ENCODE measurements at regions not wholly inside any gene's neighbourhood (a gene's known extent, or its start where the extent isn't known, plus 50 kb on each side); places are given as distances from the start of the nearest gene placed in this dataset.

GRCh38 chr9:27853529-27853928, 280.2 kb upstream of the C9orf72 start:
- no peak for TF ChIP-seq POLR2AphosphoS5 (IDR thresholded peaks at IDR 0.05)
- TF ChIP-seq CTCF (IDR thresholded peaks at IDR 0.05): no peak
- TF ChIP-seq EP300 (IDR thresholded peaks at IDR 0.05): no peak
- TF ChIP-seq POLR2A (IDR thresholded peaks at IDR 0.05; ENCODE audit: low read depth): no peak
- Histone ChIP-seq H3K9me3 (no peaks in the 10 kb centered on the region), H3K27me3 (no peaks in the 10 kb centered on the region), H3K27ac (replicated peaks in 1 of 4) (no peak overlapping the region), H3K4me1 (no peaks in the 10 kb centered on the region), H3K36me3 (no peaks in the 10 kb centered on the region), H3K4me3 (no peak overlapping the region)
- no peak for DNase-seq (ENCODE audit: extremely low spot score)
- 81% methylated on average over 6 of the region's 6 CpGs for WGBS
- intact Hi-C loops (cut with DNase I): no loop called here

- H3K27ac ChIP-seq (replicated peaks in 1 of 4): no peak overlapping the region
- no peaks in the 10 kb centered on the region for H3K9me3 ChIP-seq
- H3K4me1 ChIP-seq: no peaks in the 10 kb centered on the region
- no peaks in the 10 kb centered on the region for H3K36me3 ChIP-seq
- WGBS: 75% methylated on average over 2 of the region's 2 CpGs
- no peaks in the 10 kb centered on the region for H3K27me3 ChIP-seq
- H3K4me3 ChIP-seq: no peak overlapping the region
- no peak for DNase-seq (ENCODE audit: extremely low spot score)
- TF ChIP-seq POLR2A (IDR thresholded peaks at IDR 0.05; ENCODE audit: low read depth): no peak
- TF ChIP-seq EP300 (IDR thresholded peaks at IDR 0.05): no peak
- TF ChIP-seq CTCF (IDR thresholded peaks at IDR 0.05): no peak
- no peak for TF ChIP-seq POLR2AphosphoS5 (IDR thresholded peaks at IDR 0.05)
- intact Hi-C loops (cut with DNase I): no loop called here
Measured at GRCh38 chr9:27856054-27856453, 282.8 kb upstream of the C9orf72 start.

GRCh38 chr9:27856748-27857147, 283.5 kb upstream of the C9orf72 start:
- intact Hi-C loops (cut with DNase I): no loop called here
- H3K27ac ChIP-seq (replicated peaks in 1 of 4): no peak overlapping the region
- WGBS: 85% methylated on average over 1 of the region's 1 CpG

GRCh38 chr9:27861887-27862286, 288.6 kb upstream of the C9orf72 start:
- Histone ChIP-seq H3K36me3 (no peaks in the 10 kb centered on the region), H3K4me1 (peaks cover 0 to 12% (median 6%) of the 10 kb centered on the region in 4 donors), H3K4me3 (no peak overlapping the region), H3K27me3 (no peaks in the 10 kb centered on the region), H3K27ac (replicated peaks in 1 of 4) (no peak overlapping the region), H3K9me3 (no peaks in the 10 kb centered on the region)
- TF ChIP-seq POLR2AphosphoS5 (IDR thresholded peaks at IDR 0.05) (no peak), POLR2A (IDR thresholded peaks at IDR 0.05; ENCODE audit: low read depth) (no peak), CTCF (IDR thresholded peaks at IDR 0.05) (no peak), EP300 (IDR thresholded peaks at IDR 0.05) (no peak)
- whole genome bisulfite sequencing: 36% methylated on average over 3 of the region's 3 CpGs
- DNase-seq (ENCODE audit: extremely low spot score): no peak
- intact Hi-C loops (cut with DNase I): no loop called here

More at GRCh38 chr9:27856748-27857147, 283.5 kb upstream of the C9orf72 start:
- no peaks in the 10 kb centered on the region for H3K9me3 ChIP-seq
- no peaks in the 10 kb centered on the region for H3K27me3 ChIP-seq
- TF ChIP-seq POLR2A (IDR thresholded peaks at IDR 0.05; ENCODE audit: low read depth): no peak
- TF ChIP-seq CTCF (IDR thresholded peaks at IDR 0.05): no peak
- no peak for TF ChIP-seq EP300 (IDR thresholded peaks at IDR 0.05)
- no peak for TF ChIP-seq POLR2AphosphoS5 (IDR thresholded peaks at IDR 0.05)
- H3K4me1 ChIP-seq: no peaks in the 10 kb centered on the region
- H3K36me3 ChIP-seq: no peaks in the 10 kb centered on the region
- no peak overlapping the region for H3K4me3 ChIP-seq
- no peak for DNase-seq (ENCODE audit: extremely low spot score)

Data from esophagus muscularis mucosa (tissue), 4 donors.